WERI-Rb-1 (cell line): ENCODE measurements at regions not wholly inside any gene's neighbourhood (a gene's known extent, or its start where the extent isn't known, plus 50 kb on each side); places are given as distances from the start of the nearest gene placed in this dataset.

Source experiments
- DNase-seq: peaks from one replicate; pipeline ENCODE4 v3.0.0-alpha.2; 2020
- H3K27ac ChIP-seq: fragments of 250-450 bp; sonication (Bioruptor Pico); 2 replicates; pipeline ENCODE4 v1.5.1; 2020; ENCODE audit warnings: mild to moderate bottlenecking, moderate library complexity
- H3K27me3 ChIP-seq: fragments of 250-450 bp; sonication (Bioruptor Pico); 2 replicates; pipeline ENCODE4 v1.5.1; 2021; ENCODE audit warnings: mild to moderate bottlenecking, low read depth, moderate library complexity; ENCODE audit not compliant: insufficient read depth, severe bottlenecking
- H3K36me3 ChIP-seq: fragments of 250-450 bp; sonication (Bioruptor Pico); 2 replicates; pipeline ENCODE4 v1.5.1; 2020; ENCODE audit warnings: mild to moderate bottlenecking, moderate library complexity
- H3K4me3 ChIP-seq: 2 replicates; pipeline ENCODE4 v1.5.1; 2011; ENCODE audit warnings: low read depth, mild to moderate bottlenecking, control low read depth, low read length
- H3K9me3 ChIP-seq: fragments of 250-450 bp; sonication (Bioruptor Pico); 2 replicates; pipeline ENCODE4 v1.5.1; 2021; ENCODE audit warnings: mild to moderate bottlenecking, moderate library complexity; ENCODE audit not compliant: severe bottlenecking
- CTCF ChIP-seq: IDR thresholded peaks from 2 replicates; pipeline ENCODE4 v1.5.1; 2011; ENCODE audit warnings: low read depth, mild to moderate bottlenecking, control low read depth, inconsistent platforms, low read length

- Histone ChIP-seq H3K36me3 (no peaks in the 10 kb centered on the region), H3K27ac (no peak overlapping the region), H3K27me3 (no peaks in the 10 kb centered on the region), H3K4me3 (no peak overlapping the region), H3K9me3 (no peaks in the 10 kb centered on the region)
- DNase-seq: no peak
- TF ChIP-seq CTCF: no peak
Observed at GRCh38 chr5:121199216-121199999, 652.3 kb upstream of the FTMT start.

- Histone ChIP-seq H3K36me3 (no peaks in the 10 kb centered on the region), H3K27me3 (no peaks in the 10 kb centered on the region), H3K27ac (no peak overlapping the region), H3K9me3 (no peaks in the 10 kb centered on the region), H3K4me3 (no peak overlapping the region)
- peak; percentile 43 for DNase-seq
- no peak for TF ChIP-seq CTCF
Observed at GRCh38 chr5:121218086-121218485, 633.6 kb upstream of the FTMT start.

GRCh38 chr5:121221483-121221882, 630.2 kb upstream of the FTMT start:
- no peak for TF ChIP-seq CTCF
- Histone ChIP-seq H3K4me3 (no peak overlapping the region), H3K9me3 (no peaks in the 10 kb centered on the region), H3K27ac (no peak overlapping the region), H3K36me3 (no peaks in the 10 kb centered on the region), H3K27me3 (no peaks in the 10 kb centered on the region)
- no peak for DNase-seq

GRCh38 chr5:121226765-121227164, 624.9 kb upstream of the FTMT start:
- no peak overlapping the region for H3K27ac ChIP-seq
- no peaks in the 10 kb centered on the region for H3K36me3 ChIP-seq
- no peaks in the 10 kb centered on the region for H3K27me3 ChIP-seq
- no peak for DNase-seq
- H3K4me3 ChIP-seq: no peak overlapping the region
- peaks cover 4% of the 10 kb centered on the region for H3K9me3 ChIP-seq
- no peak for TF ChIP-seq CTCF

GRCh38 chr5:121239951-121240350, 611.7 kb upstream of the FTMT start:
- no peak overlapping the region for H3K4me3 ChIP-seq
- no peaks in the 10 kb centered on the region for H3K27me3 ChIP-seq
- no peaks in the 10 kb centered on the region for H3K36me3 ChIP-seq
- no peak overlapping the region for H3K27ac ChIP-seq
- no peaks in the 10 kb centered on the region for H3K9me3 ChIP-seq
- TF ChIP-seq CTCF: no peak
- DNase-seq: no peak

- Histone ChIP-seq H3K27ac (no peak overlapping the region), H3K27me3 (no peaks in the 10 kb centered on the region), H3K9me3 (no peaks in the 10 kb centered on the region), H3K36me3 (no peaks in the 10 kb centered on the region), H3K4me3 (no peak overlapping the region)
- TF ChIP-seq CTCF: no peak
- no peak for DNase-seq
Observed at GRCh38 chr5:121246971-121247370, 604.7 kb upstream of the FTMT start.
